Superior temporal gyrus (tissue), 1 donor: ENCODE measurements at regions not wholly inside any gene's neighbourhood (a gene's known extent, or its start where the extent isn't known, plus 50 kb on each side); places are given as distances from the start of the nearest gene placed in this dataset.

ENCODE experiments used
- DNase-seq: peaks from one replicate; pipeline ENCODE4 v3.0.0-alpha.2; 2016; ENCODE audit errors: extremely low spot score

DNA sequence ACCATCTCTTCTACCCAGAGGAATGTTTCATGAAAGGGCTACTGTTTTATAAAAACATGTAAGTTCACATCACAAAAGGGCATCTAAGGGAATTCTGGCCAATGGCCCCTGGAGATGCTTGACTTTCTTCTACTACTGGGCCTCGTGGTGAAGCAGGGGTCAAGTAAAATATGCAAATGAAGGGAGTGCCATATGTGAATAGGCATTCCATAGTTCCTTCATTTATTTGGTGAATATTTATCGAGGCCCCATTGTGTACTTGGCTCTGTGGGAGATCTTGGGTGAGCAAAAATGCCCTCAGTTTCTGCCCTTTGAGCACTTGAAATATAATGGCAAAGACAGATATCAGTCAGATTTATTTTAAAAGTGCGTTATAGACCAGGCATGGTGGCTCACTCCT lies 101.3 kb upstream of the CACNA2D3 start:
- DNase-seq: no peak

DNA sequence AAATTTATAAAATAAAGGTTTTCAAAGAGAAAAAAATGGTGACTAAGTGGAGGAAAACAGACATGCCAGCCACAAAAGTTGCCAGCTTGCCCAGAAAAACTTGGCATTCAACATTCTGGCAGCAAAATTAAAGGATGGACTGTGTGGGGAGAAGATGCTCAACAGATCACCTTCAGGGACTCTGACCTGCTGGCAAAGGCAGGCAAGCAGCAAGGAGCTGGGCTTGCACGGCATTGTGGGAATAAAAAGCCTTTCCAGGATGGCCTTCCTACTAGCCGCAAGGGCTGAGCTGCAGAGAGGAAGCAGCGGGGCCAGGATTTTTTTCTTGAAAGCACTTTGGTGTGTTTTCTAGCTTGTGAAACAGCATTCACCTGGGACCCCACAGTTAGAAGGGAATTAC lies 101.9 kb upstream of the CACNA2D3 start:
- DNase-seq: no peak

- DNase-seq: no peak
Observed at GRCh38 chr3:54014067-54014466, 108.3 kb upstream of the CACNA2D3 start.

- DNase-seq: no peak
Observed at GRCh38 chr3:54008744-54009143, 113.6 kb upstream of the CACNA2D3 start.

DNA sequence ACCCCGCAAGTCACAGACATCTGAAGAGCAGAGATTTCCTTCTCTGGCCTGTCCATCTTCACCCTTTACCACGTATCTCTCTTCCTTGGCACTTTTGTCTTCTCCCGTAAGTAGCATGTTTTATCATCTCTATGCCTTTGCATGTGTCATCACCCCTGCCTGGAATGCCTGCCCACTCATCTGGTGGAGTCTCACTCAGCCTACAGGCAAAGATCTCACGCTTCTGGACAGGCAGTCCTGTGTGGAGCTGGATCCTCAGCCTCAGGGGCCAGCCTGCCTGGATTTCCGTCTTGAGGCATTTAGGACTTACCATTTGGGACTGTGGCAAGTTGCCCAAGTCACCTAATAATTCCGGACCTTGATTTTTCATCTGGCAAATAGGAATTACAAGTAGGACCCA lies 114.3 kb upstream of the CACNA2D3 start:
- DNase-seq: no peak

GRCh38 chr3:54004335-54004734 lies 112.7 kb upstream of the SELENOK start:
- no peak for DNase-seq

DNA sequence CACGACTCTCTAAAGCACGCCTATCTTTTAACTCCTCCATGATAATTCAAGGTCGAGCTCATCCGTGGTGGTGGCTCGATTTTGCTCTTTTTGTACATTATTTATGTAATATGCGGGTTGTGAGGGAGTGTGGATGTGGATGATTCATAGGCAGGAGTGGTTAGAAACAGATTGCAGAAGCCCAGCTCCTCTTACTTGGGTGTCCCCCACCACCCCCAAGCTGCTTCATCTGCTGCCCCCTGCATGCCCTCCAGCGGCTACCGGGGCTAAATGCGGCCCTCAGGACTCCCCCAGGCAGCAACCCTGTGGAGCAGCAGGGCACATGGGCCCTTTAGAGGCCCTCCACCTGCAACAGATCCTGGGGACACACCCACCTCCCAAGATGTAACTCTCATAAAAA lies 111.5 kb upstream of the SELENOK start:
- no peak for DNase-seq

- DNase-seq: no peak
Observed at GRCh38 chr3:53999725-54000124, 108.1 kb upstream of the SELENOK start.

DNA sequence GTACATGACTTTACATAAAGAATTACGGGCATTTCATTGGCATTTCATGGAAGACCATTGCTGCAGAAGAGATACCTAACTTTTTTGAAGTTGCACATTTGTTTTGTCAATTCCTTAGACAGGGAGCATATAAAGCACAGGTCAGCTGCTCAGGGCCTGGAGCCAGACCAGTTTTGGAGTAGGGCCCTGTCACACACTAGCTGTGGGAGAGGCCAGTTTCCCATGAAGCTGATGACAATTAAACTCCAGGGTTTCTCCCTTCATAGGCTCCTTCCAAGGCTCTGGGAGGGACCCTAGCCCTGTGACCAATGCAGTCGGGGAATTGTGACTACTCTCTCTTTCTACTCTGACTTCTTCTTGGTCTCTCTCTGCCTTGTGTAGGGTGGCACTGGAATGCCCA lies 107.3 kb upstream of the SELENOK start:
- DNase-seq: no peak

GRCh38 chr3:53997476-53997875 lies 105.8 kb upstream of the SELENOK start:
- DNase-seq: peak; percentile 11

- peak; percentile 3 for DNase-seq
Observed at GRCh38 chr3:53996141-53996874, 104.6 kb upstream of the SELENOK start.

DNA sequence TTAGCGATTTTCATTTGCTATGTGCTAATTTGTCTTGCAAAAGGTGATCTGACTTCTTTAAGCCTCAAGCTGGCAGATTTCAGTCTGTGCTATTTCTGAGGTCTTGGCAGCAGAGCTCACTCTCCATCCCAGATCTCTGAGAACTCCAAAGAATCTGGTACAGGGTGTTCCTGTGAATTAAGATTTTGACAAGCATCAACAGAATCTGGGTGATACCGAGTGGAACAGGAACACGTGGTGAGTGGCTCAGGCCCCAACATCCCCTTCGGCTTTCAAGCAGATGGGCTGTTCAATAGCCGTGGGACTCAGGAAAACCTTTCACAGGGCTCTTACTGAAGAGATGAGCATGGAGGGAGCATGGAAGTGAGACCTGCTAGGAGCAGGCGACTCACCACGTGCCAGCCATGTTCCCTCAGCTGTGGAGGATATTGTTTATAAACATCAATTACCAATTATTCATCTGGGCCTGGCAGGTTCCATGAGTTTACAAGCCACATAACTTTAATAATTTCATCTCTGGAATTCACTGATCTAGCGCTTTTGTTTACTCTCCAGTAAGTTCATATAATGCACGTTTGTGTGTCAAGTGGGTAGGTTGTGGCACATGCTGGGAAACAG lies 103.4 kb upstream of the SELENOK start:
- DNase-seq: peak; percentile 74

DNA sequence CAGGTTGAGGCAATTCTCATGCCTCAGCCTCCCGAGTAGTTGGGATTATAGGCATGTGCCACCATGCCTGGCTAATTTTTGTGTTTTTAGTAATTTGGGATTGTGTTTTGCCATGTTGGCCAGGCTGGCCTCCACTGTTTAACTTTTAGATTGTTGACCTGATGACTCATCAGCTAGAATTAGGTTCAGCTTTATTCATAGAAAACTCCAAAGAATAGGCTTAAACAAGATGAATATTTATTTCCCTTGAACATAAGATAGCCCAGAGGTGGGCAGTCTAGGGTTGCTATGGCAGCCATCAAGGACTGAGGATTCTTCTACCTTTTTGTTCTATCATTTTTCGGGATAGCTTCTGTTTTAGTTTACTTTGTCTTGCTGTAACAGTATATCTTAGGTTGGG lies 99.6 kb upstream of the SELENOK start:
- DNase-seq: no peak

DNA sequence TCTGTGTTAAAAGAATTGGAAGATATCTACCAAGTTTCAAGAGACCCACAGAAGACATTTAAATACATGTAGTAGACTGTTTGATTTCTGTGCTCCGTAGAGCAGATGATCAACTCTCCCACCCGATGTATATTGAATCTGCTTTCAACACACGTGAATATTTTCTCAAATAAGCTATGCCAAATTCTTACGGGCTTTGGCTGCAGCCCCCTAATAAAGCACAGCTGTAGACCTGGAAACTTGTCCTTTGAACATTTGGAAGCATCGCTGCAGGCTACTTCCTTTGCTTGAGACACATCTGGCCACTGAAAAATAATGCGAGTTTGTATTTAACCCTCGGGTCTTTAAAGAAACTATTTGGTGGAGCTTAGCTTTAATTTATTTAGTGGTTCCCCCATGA lies 98.3 kb upstream of the SELENOK start:
- DNase-seq: peak; percentile 4

- DNase-seq: peak; percentile 8
Observed at GRCh38 chr3:53989451-53989850, 97.8 kb upstream of the SELENOK start.

DNA sequence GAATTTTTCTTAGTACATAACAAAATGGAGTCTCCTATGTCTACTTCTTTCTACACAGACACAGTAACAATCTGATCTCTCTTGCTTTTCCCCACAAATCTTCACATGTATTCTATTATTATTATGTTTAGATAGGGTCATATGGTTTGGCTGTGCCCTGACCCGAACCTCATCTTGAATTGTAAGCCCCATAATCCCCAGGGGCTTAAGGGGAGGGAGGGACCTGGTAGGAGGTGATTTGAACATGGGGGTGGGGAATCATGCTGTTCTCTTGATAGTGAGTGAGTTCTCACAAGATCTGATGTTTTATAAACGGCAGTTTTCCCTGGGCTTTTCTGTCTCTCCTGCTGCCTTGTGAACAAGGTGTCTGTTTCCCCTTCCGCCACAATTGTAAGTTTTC lies 86.7 kb upstream of the SELENOK start:
- DNase-seq: no peak

GRCh38 chr3:53975382-53975781 lies 83.7 kb upstream of the SELENOK start:
- DNase-seq: peak; percentile 3

- no peak for DNase-seq
Observed at GRCh38 chr3:53974324-53974723, 82.7 kb upstream of the SELENOK start.

DNA sequence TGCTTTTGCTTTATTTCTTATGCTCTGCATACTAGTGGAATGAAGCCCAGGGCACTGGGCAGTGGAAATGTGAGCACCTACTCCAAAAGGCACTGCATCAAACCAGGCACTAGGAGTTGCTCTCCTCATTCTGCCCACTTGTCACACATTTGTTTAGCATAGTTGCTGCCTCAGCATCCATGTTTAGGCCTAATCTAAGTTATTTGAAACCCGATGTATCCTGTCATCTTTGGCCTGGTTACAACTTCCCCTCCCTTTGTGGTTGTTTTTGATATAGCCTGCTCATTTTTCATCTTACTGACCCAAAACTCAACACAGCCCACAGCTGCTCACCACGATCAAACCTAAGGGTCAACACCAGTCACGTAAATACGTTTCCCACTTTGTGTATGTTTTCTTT lies 82.2 kb upstream of the SELENOK start:
- no peak for DNase-seq

DNA sequence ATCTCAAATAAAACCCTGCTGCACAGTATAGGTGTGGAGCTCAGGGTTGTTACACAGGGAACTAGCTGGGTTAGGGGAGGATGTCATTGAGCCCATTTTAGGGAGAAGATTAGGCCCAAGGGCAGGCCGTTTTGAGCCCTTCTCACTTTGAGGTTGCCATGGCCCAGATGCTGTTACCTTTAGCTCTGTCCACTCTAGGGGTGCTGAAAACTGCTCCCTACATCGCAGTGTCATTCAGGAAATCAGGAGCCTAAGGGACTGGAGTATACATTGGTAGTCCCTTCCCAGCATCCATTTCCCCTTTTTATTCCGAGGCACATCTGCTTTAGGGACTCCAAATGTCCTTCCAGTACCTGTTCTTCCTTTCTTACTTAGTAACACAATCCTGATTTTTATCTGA lies 79.0 kb upstream of the SELENOK start:
- no peak for DNase-seq

GRCh38 chr3:53969086-53969485 lies 77.4 kb upstream of the SELENOK start:
- no peak for DNase-seq

DNA sequence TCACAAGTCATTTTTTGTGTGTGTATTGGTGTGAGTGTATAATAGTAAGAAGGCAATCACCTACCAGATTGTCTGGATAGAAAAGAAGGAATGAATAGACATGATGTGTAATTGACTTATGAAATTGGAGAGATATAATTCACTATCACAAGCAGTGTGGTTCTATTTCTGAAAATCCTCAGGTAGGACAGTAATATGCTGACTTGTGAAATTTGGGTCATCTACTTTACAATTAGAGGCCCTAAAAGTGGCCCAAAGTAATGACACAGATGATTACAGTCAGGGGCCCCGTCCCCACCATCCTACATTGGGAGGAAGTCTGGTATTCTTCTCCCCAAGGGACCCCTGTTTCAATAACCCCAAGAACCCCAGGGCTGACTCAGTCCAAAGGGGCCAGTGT lies 73.6 kb upstream of the SELENOK start:
- no peak for DNase-seq

DNA sequence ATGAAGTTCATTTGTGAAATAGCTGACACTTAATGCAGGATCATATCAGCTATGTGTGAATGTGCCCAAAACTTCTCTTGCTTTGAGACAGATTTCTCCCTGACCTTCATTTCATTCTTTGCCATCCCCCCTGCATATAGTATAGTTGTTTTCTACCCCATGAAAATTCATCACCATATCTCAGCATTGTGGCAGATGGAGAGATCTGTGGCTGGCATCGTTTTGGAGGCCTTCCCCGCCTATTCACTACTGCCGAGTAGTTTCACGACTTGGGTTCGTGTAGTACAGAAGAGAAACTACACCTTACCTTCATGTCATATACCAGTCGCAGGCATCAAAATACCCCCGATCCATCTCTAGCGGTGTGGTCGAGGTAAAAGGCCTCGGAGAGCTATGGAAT lies 66.2 kb upstream of the SELENOK start:
- no peak for DNase-seq

GRCh38 chr3:53956586-53956985 lies 64.9 kb upstream of the SELENOK start:
- DNase-seq: no peak
